ENCODE measurements at regions not wholly inside any gene's neighbourhood (a gene's known extent, or its start where the extent isn't known, plus 50 kb on each side); places are given as distances from the start of the nearest gene placed in this dataset.

DNA sequence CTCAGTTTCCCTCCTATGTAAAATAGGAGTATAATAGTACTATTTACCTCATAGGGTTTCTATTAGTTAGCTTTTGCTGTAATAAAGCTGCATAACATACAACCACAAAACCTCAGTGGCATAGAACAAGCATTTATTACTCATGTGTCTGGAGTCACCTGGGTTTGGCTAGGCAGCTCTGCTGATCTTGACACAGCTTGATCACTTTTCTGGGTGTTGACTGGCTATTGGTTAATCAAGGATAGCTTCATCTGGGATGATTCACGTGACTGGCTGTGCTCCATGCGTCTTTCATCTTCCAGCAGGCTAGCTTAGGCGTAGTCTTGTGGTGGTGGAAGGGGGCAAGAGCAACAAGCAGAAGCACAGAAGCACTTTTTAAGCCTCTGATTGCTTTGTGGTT, 112.6 kb downstream of the SQOR start:
- no peak for DNase-seq
- no peaks in the 10 kb centered on the region for H4K20me1 ChIP-seq (ENCODE audit: control insufficient read depth, insufficient read depth, low read length, poor library complexity, severe bottlenecking)
- ChIA-PET CTCF (no interaction called here), POLR2A (no interaction called here)
- no peaks in the 10 kb centered on the region for H3K27me3 ChIP-seq (replicated peaks in 1 of 4; ENCODE audit: control extremely low read depth in 1 of 4, control insufficient read depth in 3 of 4, insufficient read depth in 4 of 4, low read length in 3 of 4)
- intact Hi-C loops (cut with micrococcal nuclease): no loop called here
- Mint-ChIP-seq H3K9me3 (ENCODE audit: insufficient read depth) (no peaks in the 10 kb centered on the region), H3K27me3 (peaks cover 28% of the 10 kb centered on the region), H3K4me1 (no peaks in the 10 kb centered on the region), H3K27ac (no peak overlapping the region), H3K4me3 (no peak overlapping the region)
- TF ChIP-seq, protein P1, sequence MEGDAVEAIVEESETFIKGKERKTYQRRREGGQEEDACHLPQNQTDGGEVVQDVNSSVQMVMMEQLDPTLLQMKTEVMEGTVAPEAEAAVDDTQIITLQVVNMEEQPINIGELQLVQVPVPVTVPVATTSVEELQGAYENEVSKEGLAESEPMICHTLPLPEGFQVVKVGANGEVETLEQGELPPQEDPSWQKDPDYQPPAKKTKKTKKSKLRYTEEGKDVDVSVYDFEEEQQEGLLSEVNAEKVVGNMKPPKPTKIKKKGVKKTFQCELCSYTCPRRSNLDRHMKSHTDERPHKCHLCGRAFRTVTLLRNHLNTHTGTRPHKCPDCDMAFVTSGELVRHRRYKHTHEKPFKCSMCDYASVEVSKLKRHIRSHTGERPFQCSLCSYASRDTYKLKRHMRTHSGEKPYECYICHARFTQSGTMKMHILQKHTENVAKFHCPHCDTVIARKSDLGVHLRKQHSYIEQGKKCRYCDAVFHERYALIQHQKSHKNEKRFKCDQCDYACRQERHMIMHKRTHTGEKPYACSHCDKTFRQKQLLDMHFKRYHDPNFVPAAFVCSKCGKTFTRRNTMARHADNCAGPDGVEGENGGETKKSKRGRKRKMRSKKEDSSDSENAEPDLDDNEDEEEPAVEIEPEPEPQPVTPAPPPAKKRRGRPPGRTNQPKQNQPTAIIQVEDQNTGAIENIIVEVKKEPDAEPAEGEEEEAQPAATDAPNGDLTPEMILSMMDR (IDR thresholded peaks at IDR 0.05): no peak
- TF ChIP-seq EZH2 (IDR thresholded peaks at IDR 0.05; ENCODE audit: borderline replicate concordance, insufficient read depth, low read depth, low read length, poor library complexity, severe bottlenecking): no peak
- no peak overlapping the region for H3K4me3 ChIP-seq (ENCODE audit: control extremely low read depth in 1 of 5, extremely low read depth in 1 of 5, insufficient read depth in 1 of 5, low read depth in 2 of 5, low read length in 4 of 5)
- no peaks in the 10 kb centered on the region for H3K9me3 ChIP-seq (ENCODE audit: control extremely low read depth in 1 of 3, control insufficient read depth in 2 of 3, insufficient read depth in 1 of 3, low read length in 2 of 3)
- WGBS (ENCODE audit: insufficient coverage): 88% methylated on average over 3 of the region's 3 CpGs
- no peak for ATAC-seq (ENCODE audit: low read depth)
- no peaks in the 10 kb centered on the region for H3K36me3 ChIP-seq (replicated peaks in 1 of 2; ENCODE audit: control extremely low read depth in 1 of 2, control insufficient read depth in 1 of 2, extremely low read depth in 1 of 2, insufficient read depth in 2 of 2, low read length in 1 of 2)
- no peaks in the 10 kb centered on the region for H3K79me2 ChIP-seq (ENCODE audit: control insufficient read depth, insufficient read depth, low read length)
- H2AFZ ChIP-seq (ENCODE audit: insufficient read depth, low read depth, low read length, poor library complexity, severe bottlenecking): no peak overlapping the region
- no peak overlapping the region for H3K9ac ChIP-seq (ENCODE audit: low read length)
- H3K27ac ChIP-seq (ENCODE audit: low read length in 2 of 2): no peak overlapping the region
- no peak overlapping the region for H3K4me2 ChIP-seq (replicated peaks; ENCODE audit: low read depth, low read length, poor library complexity, severe bottlenecking)
- H3K4me1 ChIP-seq (ENCODE audit: control insufficient read depth in 2 of 2, insufficient read depth in 2 of 2, low read length in 2 of 2): no peaks in the 10 kb centered on the region

DNA sequence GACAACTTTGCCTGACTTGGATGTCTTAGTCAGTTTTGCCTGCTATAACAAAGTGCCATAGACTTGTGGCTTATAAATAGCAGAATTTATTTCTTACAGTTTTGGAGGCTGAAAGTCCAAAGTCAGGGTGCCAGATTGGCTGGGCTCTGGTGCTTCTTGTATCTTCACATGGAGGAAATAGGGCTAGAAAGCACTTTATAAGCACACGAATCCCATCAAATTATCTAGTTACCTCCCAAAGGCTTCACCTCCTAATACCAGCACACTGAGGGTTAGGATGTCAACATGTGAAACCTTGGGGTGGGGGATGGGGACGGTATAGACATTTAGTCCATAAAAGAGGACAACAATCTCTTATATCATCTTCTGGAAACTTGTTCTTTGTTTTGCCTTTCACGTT, 116.8 kb downstream of the SQOR start:
- Mint-ChIP-seq H3K4me1 (no peaks in the 10 kb centered on the region), H3K27ac (no peak overlapping the region), H3K4me3 (no peak overlapping the region), H3K9me3 (ENCODE audit: insufficient read depth) (no peaks in the 10 kb centered on the region), H3K27me3 (peaks cover 23% of the 10 kb centered on the region)
- ChIA-PET POLR2A (no interaction called here), CTCF (no interaction called here)
- no peak for TF ChIP-seq EZH2 (IDR thresholded peaks at IDR 0.05; ENCODE audit: borderline replicate concordance, insufficient read depth, low read depth, low read length, poor library complexity, severe bottlenecking)
- TF ChIP-seq, protein P1 (IDR thresholded peaks at IDR 0.05): no peak
- DNase-seq (no peak), ATAC-seq (ENCODE audit: low read depth) (no peak)
- intact Hi-C loops (cut with micrococcal nuclease): no loop called here
- Histone ChIP-seq H3K9ac (ENCODE audit: low read length) (no peak overlapping the region), H3K4me3 (ENCODE audit: control extremely low read depth in 1 of 5, extremely low read depth in 1 of 5, insufficient read depth in 1 of 5, low read depth in 2 of 5, low read length in 4 of 5) (no peak overlapping the region), H3K4me2 (replicated peaks; ENCODE audit: low read depth, low read length, poor library complexity, severe bottlenecking) (no peak overlapping the region), H3K27me3 (replicated peaks in 1 of 4; ENCODE audit: control extremely low read depth in 1 of 4, control insufficient read depth in 3 of 4, insufficient read depth in 4 of 4, low read length in 3 of 4) (no peaks in the 10 kb centered on the region), H3K4me1 (ENCODE audit: control insufficient read depth in 2 of 2, insufficient read depth in 2 of 2, low read length in 2 of 2) (no peaks in the 10 kb centered on the region), H3K27ac (ENCODE audit: low read length in 2 of 2) (no peak overlapping the region), H3K9me3 (ENCODE audit: control extremely low read depth in 1 of 3, control insufficient read depth in 2 of 3, insufficient read depth in 1 of 3, low read length in 2 of 3) (no peaks in the 10 kb centered on the region), H2AFZ (ENCODE audit: insufficient read depth, low read depth, low read length, poor library complexity, severe bottlenecking) (no peak overlapping the region), H3K36me3 (replicated peaks in 1 of 2; ENCODE audit: control extremely low read depth in 1 of 2, control insufficient read depth in 1 of 2, extremely low read depth in 1 of 2, insufficient read depth in 2 of 2, low read length in 1 of 2) (no peaks in the 10 kb centered on the region), H4K20me1 (ENCODE audit: control insufficient read depth, insufficient read depth, low read length, poor library complexity, severe bottlenecking) (no peaks in the 10 kb centered on the region), H3K79me2 (ENCODE audit: control insufficient read depth, insufficient read depth, low read length) (no peaks in the 10 kb centered on the region)
- WGBS (ENCODE audit: insufficient coverage): no CpG with 5 or more reads among the region's 3 CpGs

Data from B cell (primary cell).